RWPE2 (cell line): ENCODE measurements at regions not wholly inside any gene's neighbourhood (a gene's known extent, or its start where the extent isn't known, plus 50 kb on each side); places are given as distances from the start of the nearest gene placed in this dataset.
"Not testable (repeated sequence)": the region's sequence is repeated elsewhere in the genome, so short reads cannot be mapped to it uniquely, and the experiment has no call there.

ENCODE experiments used
- ATAC-seq: fragments of 200-7000 bp; cut with Tn5 transposase; 3 replicates; pipeline ENCODE4 v1.9.1; 2021; ENCODE audit warnings: low read depth
- DNase-seq: peaks from one replicate; pipeline ENCODE4 v3.0.0-alpha.2; 2020; ENCODE audit warnings: low spot score
- H3K27ac ChIP-seq: fragments of 450-650 bp; 2 replicates; pipeline ENCODE4 v1.5.1; 2017; ENCODE audit warnings: mild to moderate bottlenecking; ENCODE audit not compliant: poor library complexity, severe bottlenecking
- H3K27me3 ChIP-seq: fragments of 250-450 bp; sonication (Bioruptor Pico); 2 replicates; pipeline ENCODE4 v1.5.1; 2021; ENCODE audit warnings: mild to moderate bottlenecking, moderate library complexity; ENCODE audit not compliant: insufficient read depth, poor library complexity, severe bottlenecking
- H3K36me3 ChIP-seq: fragments of 250-450 bp; sonication (Bioruptor Pico); 2 replicates; pipeline ENCODE4 v1.5.1; 2020; ENCODE audit warnings: low read depth, mild to moderate bottlenecking, moderate library complexity
- H3K4me1 ChIP-seq: fragments of 250-450 bp; sonication (Bioruptor Pico); 2 replicates; pipeline ENCODE4 v1.5.1; 2021; ENCODE audit warnings: mild to moderate bottlenecking, moderate library complexity; ENCODE audit not compliant: insufficient read depth, poor library complexity, severe bottlenecking
- H3K4me3 ChIP-seq: fragments of 250-450 bp; sonication (Bioruptor Pico); 2 replicates; pipeline ENCODE4 v1.5.1; 2021; ENCODE audit warnings: mild to moderate bottlenecking, moderate library complexity; ENCODE audit not compliant: severe bottlenecking
- H3K9me3 ChIP-seq: fragments of 250-450 bp; sonication (Bioruptor Pico); 2 replicates; pipeline ENCODE4 v1.5.1; 2021; ENCODE audit warnings: mild to moderate bottlenecking, moderate library complexity; ENCODE audit not compliant: severe bottlenecking

- ATAC-seq = not testable (repeated sequence)
Measured at GRCh38 chr5:71289946-71290345, 165.5 kb upstream of the BDP1 start.

GRCh38 chr5:71290979-71291378 lies 164.5 kb upstream of the BDP1 start:
- not testable (repeated sequence) for H3K27me3 ChIP-seq, H3K4me1 ChIP-seq, DNase-seq, H3K36me3 ChIP-seq, H3K27ac ChIP-seq, ATAC-seq, H3K4me3 ChIP-seq, H3K9me3 ChIP-seq

More at GRCh38 chr5:71289946-71290345, 165.5 kb upstream of the BDP1 start:
- H3K36me3 ChIP-seq, DNase-seq, H3K4me1 ChIP-seq, H3K27me3 ChIP-seq, H3K27ac ChIP-seq, H3K9me3 ChIP-seq: not testable (repeated sequence)
- peak overlapping the region; percentile 37 for H3K4me3 ChIP-seq
